ENCODE measurements at regions not wholly inside any gene's neighbourhood (a gene's known extent, or its start where the extent isn't known, plus 50 kb on each side); places are given as distances from the start of the nearest gene placed in this dataset.

- TF ChIP-seq CTCF (IDR thresholded peaks at IDR 0.05) (no peak), POLR2AphosphoS5 (IDR thresholded peaks at IDR 0.05) (no peak), POLR2A (IDR thresholded peaks at IDR 0.05) (no peak)
These were observed 490.5 kb upstream of the SEMA6A start for GRCh38 chr5:117065161-117065560.
